K562 (cell line): ENCODE measurements at regions not wholly inside any gene's neighbourhood (a gene's known extent, or its start where the extent isn't known, plus 50 kb on each side); places are given as distances from the start of the nearest gene placed in this dataset.

ENCODE experiments used
- CEBPB ChIP-seq: fragments of 450-650 bp; IDR thresholded peaks from 2 replicates; pipeline ENCODE4 v1.6.1; 2016; ENCODE audit warnings: missing genetic modification characterization, missing compliant biosample characterization
- CTCF ChIP-seq, 3 experiments: IDR thresholded peaks in 2 of 3; conservative IDR thresholded peaks in 1 of 3; 2 replicates each; pipeline ENCODE4 v1.5.1; 2011 to 2012; ENCODE audit warnings: low read length in 3 of 3, mild to moderate bottlenecking in 3 of 3, control low read depth in 2 of 3, improper control_type of control experiment in 1 of 3, inconsistent platforms in 1 of 3, low read depth in 1 of 3, mixed read lengths in 1 of 3, moderate library complexity in 1 of 3; ENCODE audit not compliant: insufficient read depth in 2 of 3
- EGR1 ChIP-seq: fragments of 450-650 bp; conservative IDR thresholded peaks from 2 replicates; pipeline ENCODE4 v1.6.1; 2017; ENCODE audit warnings: mild to moderate bottlenecking
- FOXJ3 ChIP-seq: sonication (generic); formaldehyde crosslinking; IDR thresholded peaks from 2 replicates; pipeline ENCODE4 v1.4.0; 2020; ENCODE audit warnings: mild to moderate bottlenecking, missing genetic modification reagents
- FOXM1 ChIP-seq, 2 experiments: fragments of 450-650 bp in 1 of 2; sonication (generic) in 1 of 2; formaldehyde crosslinking in 1 of 2; IDR thresholded peaks; 2 replicates each; pipeline versions ENCODE4 v1.6.1 to v1.9.0; 2017 to 2022; ENCODE audit warnings: low read depth in 2 of 2, mild to moderate bottlenecking in 2 of 2, missing genetic modification reagents in 1 of 2, moderate library complexity in 1 of 2
- PATZ1 ChIP-seq: fragments of 250-450 bp; sonication (Bioruptor Pico); IDR thresholded peaks from 2 replicates; pipeline ENCODE4 v1.5.0; 2020; ENCODE audit warnings: mild to moderate bottlenecking, borderline replicate concordance
- PHF8 ChIP-seq: fragments of 200-600 bp; sonication (generic); IDR thresholded peaks from 2 replicates; pipeline ENCODE4 v1.6.1; 2012; ENCODE audit warnings: mixed run types, mild to moderate bottlenecking, inconsistent platforms, low read length, moderate library complexity, borderline replicate concordance
- POLR2A ChIP-seq: fragments of 450-650 bp; conservative IDR thresholded peaks from 2 replicates; pipeline ENCODE4 v1.6.1; 2016
- RBM17 ChIP-seq: fragments of 200-400 bp; formaldehyde crosslinking; IDR thresholded peaks from 2 replicates; pipeline ENCODE4 v1.6.1; 2017; ENCODE audit warnings: low read depth, mild to moderate bottlenecking, low read length, borderline replicate concordance
- RFX5 ChIP-seq: IDR thresholded peaks from 2 replicates; pipeline ENCODE4 v1.6.1; 2011; ENCODE audit warnings: low read depth, mild to moderate bottlenecking, improper control_type of control experiment, low read length
- SPI1 ChIP-seq: IDR thresholded peaks from 2 replicates; pipeline ENCODE4 v1.6.1; 2011; ENCODE audit warnings: low read depth, low read length, control low read depth, borderline replicate concordance
- TF ChIP-seq, protein P1 (sequence below), 2 experiments: fragments of 450-650 bp in 1 of 2; sonication (generic) in 1 of 2; formaldehyde crosslinking in 1 of 2; IDR thresholded peaks in 1 of 2; conservative IDR thresholded peaks in 1 of 2; 2 replicates each; pipeline versions ENCODE4 v1.6.1 to v1.8.1; 2016 to 2023; ENCODE audit warnings: mild to moderate bottlenecking in 2 of 2, moderate library complexity in 2 of 2, inconsistent platforms in 1 of 2, missing genetic modification reagents in 1 of 2
- TF ChIP-seq, protein P2 (sequence below): sonication (generic); formaldehyde crosslinking; IDR thresholded peaks from 2 replicates; pipeline ENCODE4 v1.8.0; 2022; ENCODE audit warnings: mild to moderate bottlenecking, missing genetic modification reagents, borderline replicate concordance
- TF ChIP-seq, protein P3 (sequence below): sonication (generic); formaldehyde crosslinking; IDR thresholded peaks from 2 replicates; pipeline ENCODE4 v1.9.0; 2022; ENCODE audit warnings: mild to moderate bottlenecking, missing genetic modification reagents

GRCh38 chr13:73665261-73665660 is 468.9 kb downstream of the KLF12 start:
- TF ChIP-seq CTCF (IDR thresholded peaks at IDR 0.05 in 2 of 3, conservative IDR thresholded peaks at IDR 0.05 in 1 of 3; ENCODE audit: insufficient read depth in 2 of 3, low read depth in 1 of 3, low read length in 3 of 3), result no peak
- TF ChIP-seq, protein P1, sequence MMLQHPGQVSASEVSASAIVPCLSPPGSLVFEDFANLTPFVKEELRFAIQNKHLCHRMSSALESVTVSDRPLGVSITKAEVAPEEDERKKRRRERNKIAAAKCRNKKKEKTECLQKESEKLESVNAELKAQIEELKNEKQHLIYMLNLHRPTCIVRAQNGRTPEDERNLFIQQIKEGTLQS (IDR thresholded peaks at IDR 0.05), result no peak
- TF ChIP-seq, protein P1 (CRISPR knock-in tag; conservative IDR thresholded peaks at IDR 0.05), result no peak
- TF ChIP-seq PATZ1, result no peak
- TF ChIP-seq SPI1, result no peak
- TF ChIP-seq, protein P2, sequence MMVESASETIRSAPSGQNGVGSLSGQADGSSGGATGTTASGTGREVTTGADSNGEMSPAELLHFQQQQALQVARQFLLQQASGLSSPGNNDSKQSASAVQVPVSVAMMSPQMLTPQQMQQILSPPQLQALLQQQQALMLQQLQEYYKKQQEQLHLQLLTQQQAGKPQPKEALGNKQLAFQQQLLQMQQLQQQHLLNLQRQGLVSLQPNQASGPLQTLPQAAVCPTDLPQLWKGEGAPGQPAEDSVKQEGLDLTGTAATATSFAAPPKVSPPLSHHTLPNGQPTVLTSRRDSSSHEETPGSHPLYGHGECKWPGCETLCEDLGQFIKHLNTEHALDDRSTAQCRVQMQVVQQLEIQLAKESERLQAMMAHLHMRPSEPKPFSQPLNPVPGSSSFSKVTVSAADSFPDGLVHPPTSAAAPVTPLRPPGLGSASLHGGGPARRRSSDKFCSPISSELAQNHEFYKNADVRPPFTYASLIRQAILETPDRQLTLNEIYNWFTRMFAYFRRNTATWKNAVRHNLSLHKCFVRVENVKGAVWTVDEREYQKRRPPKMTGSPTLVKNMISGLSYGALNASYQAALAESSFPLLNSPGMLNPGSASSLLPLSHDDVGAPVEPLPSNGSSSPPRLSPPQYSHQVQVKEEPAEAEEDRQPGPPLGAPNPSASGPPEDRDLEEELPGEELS (CRISPR knock-in tag), result no peak
- no peak for TF ChIP-seq FOXM1 (IDR thresholded peaks at IDR 0.05; ENCODE audit: low read depth)
- no peak for TF ChIP-seq FOXM1 (CRISPR knock-in tag; IDR thresholded peaks at IDR 0.05; ENCODE audit: low read depth)
- no peak for TF ChIP-seq FOXJ3 (CRISPR knock-in tag)
- no peak for TF ChIP-seq POLR2A
- no peak for TF ChIP-seq CEBPB (tag)
- no peak for TF ChIP-seq RFX5
- TF ChIP-seq RBM17, result no peak
- TF ChIP-seq, protein P3, sequence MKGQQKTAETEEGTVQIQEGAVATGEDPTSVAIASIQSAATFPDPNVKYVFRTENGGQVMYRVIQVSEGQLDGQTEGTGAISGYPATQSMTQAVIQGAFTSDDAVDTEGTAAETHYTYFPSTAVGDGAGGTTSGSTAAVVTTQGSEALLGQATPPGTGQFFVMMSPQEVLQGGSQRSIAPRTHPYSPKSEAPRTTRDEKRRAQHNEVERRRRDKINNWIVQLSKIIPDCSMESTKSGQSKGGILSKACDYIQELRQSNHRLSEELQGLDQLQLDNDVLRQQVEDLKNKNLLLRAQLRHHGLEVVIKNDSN, result no peak
- no peak for TF ChIP-seq EGR1
- no peak for TF ChIP-seq PHF8
